ENCODE measurements at regions not wholly inside any gene's neighbourhood (a gene's known extent, or its start where the extent isn't known, plus 50 kb on each side); places are given as distances from the start of the nearest gene placed in this dataset.

GRCh38 chr7:106591146-106591545 lies 69.8 kb downstream of the CCDC71L start:
- TF ChIP-seq CTCF (IDR thresholded peaks at IDR 0.05 in 8 of 11, conservative IDR thresholded peaks at IDR 0.05 in 3 of 11) (no peak), POLR2A (IDR thresholded peaks at IDR 0.05) (no peak), POLR2AphosphoS5 (IDR thresholded peaks at IDR 0.05) (no peak)

Data from spleen (tissue), 7 donors.